ENCODE measurements at regions not wholly inside any gene's neighbourhood (a gene's known extent, or its start where the extent isn't known, plus 50 kb on each side); places are given as distances from the start of the nearest gene placed in this dataset.

DNA sequence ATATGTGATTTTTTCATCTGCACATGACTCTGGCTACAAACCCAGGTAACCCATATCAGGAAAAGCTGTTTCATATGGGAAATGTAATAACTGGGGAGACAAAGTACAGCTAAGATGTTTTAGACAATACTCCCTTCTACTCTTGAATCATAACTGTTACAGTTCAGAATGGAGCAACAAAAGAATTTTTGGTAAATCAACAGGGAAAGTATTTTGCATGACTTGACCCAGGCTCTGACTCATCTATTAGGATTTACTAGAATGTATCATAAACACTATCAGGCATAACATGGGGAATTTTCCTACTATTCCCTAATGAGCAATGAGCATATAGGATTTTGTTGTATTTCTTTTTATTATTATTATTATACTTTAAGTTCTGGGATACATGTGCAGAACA is 553.0 kb downstream of the SLC16A7 start:
- Histone ChIP-seq H3K9ac (ENCODE audit: low read length) (no peak overlapping the region), H3K4me1 (ENCODE audit: control insufficient read depth in 1 of 2, insufficient read depth in 2 of 2, low read length in 2 of 2) (no peaks in the 10 kb centered on the region), H3K9me3 (ENCODE audit: insufficient read depth, low read depth, low read length) (no peaks in the 10 kb centered on the region), H3K23ac (ENCODE audit: low read length) (no peak overlapping the region), H3K79me1 (ENCODE audit: low read length) (no peaks in the 10 kb centered on the region), H2BK120ac (ENCODE audit: insufficient read depth, low read length, poor library complexity) (no peak overlapping the region), H4K8ac (ENCODE audit: low read depth, low read length) (no peak overlapping the region), H3K27me3 (ENCODE audit: insufficient read depth, low read length) (no peaks in the 10 kb centered on the region), H3K4me2 (ENCODE audit: low read length) (no peak overlapping the region), H3K27ac (ENCODE audit: low read depth, low read length) (no peak overlapping the region), H4K91ac (ENCODE audit: low read depth, low read length) (no peak overlapping the region), H3K4ac (ENCODE audit: low read depth, low read length) (no peak overlapping the region), H2BK5ac (ENCODE audit: low read depth, low read length, poor library complexity) (no peak overlapping the region), H3K14ac (ENCODE audit: low read length) (no peak overlapping the region), H2AK5ac (ENCODE audit: low read length) (no peak overlapping the region), H2BK12ac (ENCODE audit: low read length) (no peak overlapping the region), H3K4me3 (ENCODE audit: low read depth, low read length) (no peak overlapping the region), H4K12ac (ENCODE audit: low read depth, low read length) (no peak overlapping the region), H3K18ac (ENCODE audit: low read length) (no peak overlapping the region), H2AFZ (ENCODE audit: insufficient read depth, low read length, poor library complexity) (no peak overlapping the region), H3K36me3 (ENCODE audit: control insufficient read depth in 1 of 2, insufficient read depth in 2 of 2, low read length in 2 of 2) (no peaks in the 10 kb centered on the region), H3K79me2 (ENCODE audit: control insufficient read depth, insufficient read depth, low read length, poor library complexity) (no peaks in the 10 kb centered on the region)
- peak in 1 of 2 donors; percentile 45 for DNase-seq

DNA sequence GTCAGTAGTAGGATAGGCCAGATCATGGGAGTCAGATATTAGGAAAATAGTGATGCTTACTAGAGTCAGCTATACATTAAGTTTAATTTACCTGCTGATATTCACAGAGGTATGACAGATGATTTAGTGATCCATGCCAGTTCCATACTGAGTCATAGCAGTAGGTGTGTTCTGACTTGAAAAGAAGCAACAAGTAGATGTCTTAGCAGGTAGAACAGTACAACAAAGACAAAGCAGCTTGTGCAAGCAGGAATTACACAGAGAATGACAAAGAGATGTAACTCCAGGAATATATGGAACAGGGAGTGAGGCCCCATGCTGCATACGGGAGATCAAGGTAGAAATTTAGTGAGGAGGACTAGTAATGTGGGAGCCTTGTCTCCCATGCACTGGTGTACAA is 556.9 kb downstream of the SLC16A7 start:
- Histone ChIP-seq H2BK5ac (ENCODE audit: low read depth, low read length, poor library complexity) (no peak overlapping the region), H3K23ac (ENCODE audit: low read length) (no peak overlapping the region), H3K4me1 (ENCODE audit: control insufficient read depth in 1 of 2, insufficient read depth in 2 of 2, low read length in 2 of 2) (no peaks in the 10 kb centered on the region), H3K14ac (ENCODE audit: low read length) (no peak overlapping the region), H3K27me3 (ENCODE audit: insufficient read depth, low read length) (no peaks in the 10 kb centered on the region), H3K27ac (ENCODE audit: low read depth, low read length) (no peak overlapping the region), H3K18ac (ENCODE audit: low read length) (no peak overlapping the region), H3K4ac (ENCODE audit: low read depth, low read length) (no peak overlapping the region), H2AK5ac (ENCODE audit: low read length) (no peak overlapping the region), H2AFZ (ENCODE audit: insufficient read depth, low read length, poor library complexity) (no peak overlapping the region), H2BK120ac (ENCODE audit: insufficient read depth, low read length, poor library complexity) (no peak overlapping the region), H2BK12ac (ENCODE audit: low read length) (no peak overlapping the region), H3K79me2 (ENCODE audit: control insufficient read depth, insufficient read depth, low read length, poor library complexity) (no peaks in the 10 kb centered on the region), H4K8ac (ENCODE audit: low read depth, low read length) (no peak overlapping the region), H3K4me2 (ENCODE audit: low read length) (no peak overlapping the region), H3K9ac (ENCODE audit: low read length) (no peak overlapping the region), H3K36me3 (ENCODE audit: control insufficient read depth in 1 of 2, insufficient read depth in 2 of 2, low read length in 2 of 2) (no peaks in the 10 kb centered on the region), H4K12ac (ENCODE audit: low read depth, low read length) (no peak overlapping the region), H4K91ac (ENCODE audit: low read depth, low read length) (no peak overlapping the region), H3K9me3 (ENCODE audit: insufficient read depth, low read depth, low read length) (no peaks in the 10 kb centered on the region), H3K79me1 (ENCODE audit: low read length) (no peaks in the 10 kb centered on the region), H3K4me3 (ENCODE audit: low read depth, low read length) (no peak overlapping the region)
- DNase-seq, result no peak
- no CpG with 5 or more reads among the region's 1 CpG for WGBS (ENCODE audit: extremely low coverage, insufficient coverage, insufficient read length)

DNA sequence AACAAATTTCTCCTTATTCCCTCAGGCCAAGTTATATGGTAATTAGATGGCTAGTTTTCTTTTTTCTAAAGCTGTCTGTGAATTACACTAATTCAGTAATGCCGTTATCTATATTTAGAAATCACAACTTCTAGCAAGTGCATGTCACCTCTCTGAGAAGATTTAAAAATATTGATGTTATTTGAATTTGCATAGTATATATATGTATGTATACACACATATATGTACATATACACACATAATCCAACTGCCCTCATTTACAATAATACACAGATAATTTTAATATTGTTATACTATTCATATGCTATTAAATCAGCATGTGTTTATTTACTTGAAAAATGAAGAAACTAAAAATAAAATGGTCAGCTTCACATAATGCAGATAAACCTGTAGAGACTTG is 563.9 kb downstream of the SLC16A7 start:
- H3K27ac ChIP-seq (ENCODE audit: low read depth, low read length), result no peak overlapping the region
- no peak overlapping the region for H2AFZ ChIP-seq (ENCODE audit: insufficient read depth, low read length, poor library complexity)
- no peak overlapping the region for H3K14ac ChIP-seq (ENCODE audit: low read length)
- H3K27me3 ChIP-seq (ENCODE audit: insufficient read depth, low read length), result no peaks in the 10 kb centered on the region
- no peak overlapping the region for H4K8ac ChIP-seq (ENCODE audit: low read depth, low read length)
- H3K4ac ChIP-seq (ENCODE audit: low read depth, low read length), result no peak overlapping the region
- no peaks in the 10 kb centered on the region for H3K79me2 ChIP-seq (ENCODE audit: control insufficient read depth, insufficient read depth, low read length, poor library complexity)
- no peak overlapping the region for H3K18ac ChIP-seq (ENCODE audit: low read length)
- H3K9me3 ChIP-seq (ENCODE audit: insufficient read depth, low read depth, low read length), result no peaks in the 10 kb centered on the region
- WGBS (ENCODE audit: extremely low coverage, insufficient coverage, insufficient read length), result no CpG with 5 or more reads among the region's 1 CpG
- no peak overlapping the region for H2BK12ac ChIP-seq (ENCODE audit: low read length)
- H3K9ac ChIP-seq (ENCODE audit: low read length), result no peak overlapping the region
- no peak overlapping the region for H3K23ac ChIP-seq (ENCODE audit: low read length)
- no peak overlapping the region for H2BK5ac ChIP-seq (ENCODE audit: low read depth, low read length, poor library complexity)
- no peak overlapping the region for H3K4me3 ChIP-seq (ENCODE audit: low read depth, low read length)
- no peak overlapping the region for H4K12ac ChIP-seq (ENCODE audit: low read depth, low read length)
- H2AK5ac ChIP-seq (ENCODE audit: low read length), result no peak overlapping the region
- H3K4me2 ChIP-seq (ENCODE audit: low read length), result no peak overlapping the region
- H3K4me1 ChIP-seq (ENCODE audit: control insufficient read depth in 1 of 2, insufficient read depth in 2 of 2, low read length in 2 of 2), result no peaks in the 10 kb centered on the region
- no peak overlapping the region for H4K91ac ChIP-seq (ENCODE audit: low read depth, low read length)
- H3K79me1 ChIP-seq (ENCODE audit: low read length), result no peaks in the 10 kb centered on the region
- H3K36me3 ChIP-seq (ENCODE audit: control insufficient read depth in 1 of 2, insufficient read depth in 2 of 2, low read length in 2 of 2), result peaks cover 0 to 2% of the 10 kb centered on the region in 2 experiments
- no peak overlapping the region for H2BK120ac ChIP-seq (ENCODE audit: insufficient read depth, low read length, poor library complexity)
- DNase-seq, result no peak

DNA sequence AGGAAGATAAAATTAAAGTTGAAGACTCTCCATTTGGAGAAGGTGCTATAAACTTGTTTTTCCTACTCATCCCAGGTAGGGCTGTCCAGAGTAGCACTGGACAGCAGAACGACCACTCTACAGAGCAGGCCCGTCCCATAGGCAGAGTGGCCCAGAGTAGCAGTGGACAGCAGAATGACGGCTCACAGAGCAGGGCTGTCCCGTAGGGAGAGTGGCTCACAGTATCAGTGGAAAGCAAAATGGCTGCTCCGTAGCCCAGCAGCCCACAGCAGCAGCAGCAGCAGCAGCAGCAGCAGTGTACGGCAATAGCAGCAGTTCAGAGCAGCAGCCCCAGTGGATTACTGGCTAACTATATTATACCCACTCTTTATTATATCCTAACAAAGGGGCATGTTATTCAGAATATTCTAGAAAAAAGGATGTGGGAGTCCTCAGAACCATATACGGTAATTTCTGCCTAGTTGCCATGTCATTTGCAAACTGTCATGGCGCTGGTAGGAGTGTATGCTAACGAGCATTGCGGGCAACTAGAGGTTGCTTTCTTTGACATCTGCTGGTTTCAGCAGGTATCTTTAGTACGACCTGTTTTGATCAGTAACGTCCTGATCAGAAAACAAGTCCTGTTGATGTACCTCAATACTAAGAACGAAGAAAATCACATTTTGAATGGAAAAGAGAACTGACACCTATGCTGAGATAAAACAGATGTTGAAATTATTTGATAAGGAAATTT is 567.3 kb downstream of the SLC16A7 start:
- H3K18ac ChIP-seq (ENCODE audit: low read length), result no peak overlapping the region

More for the DNA sequence above, 567.3 kb downstream of the SLC16A7 start:
- Histone ChIP-seq H2AK5ac (ENCODE audit: low read length) (no peak overlapping the region), H3K9ac (ENCODE audit: low read length) (no peak overlapping the region), H3K4me1 (ENCODE audit: control insufficient read depth in 1 of 2, insufficient read depth in 2 of 2, low read length in 2 of 2) (no peaks in the 10 kb centered on the region), H4K8ac (ENCODE audit: low read depth, low read length) (no peak overlapping the region), H3K79me2 (ENCODE audit: control insufficient read depth, insufficient read depth, low read length, poor library complexity) (no peaks in the 10 kb centered on the region), H3K4ac (ENCODE audit: low read depth, low read length) (no peak overlapping the region), H4K12ac (ENCODE audit: low read depth, low read length) (no peak overlapping the region), H3K23ac (ENCODE audit: low read length) (no peak overlapping the region), H3K27me3 (ENCODE audit: insufficient read depth, low read length) (no peaks in the 10 kb centered on the region), H2BK12ac (ENCODE audit: low read length) (no peak overlapping the region), H3K27ac (ENCODE audit: low read depth, low read length) (no peak overlapping the region), H2BK5ac (ENCODE audit: low read depth, low read length, poor library complexity) (no peak overlapping the region), H3K79me1 (ENCODE audit: low read length) (no peaks in the 10 kb centered on the region), H3K4me3 (ENCODE audit: low read depth, low read length) (no peak overlapping the region), H3K4me2 (ENCODE audit: low read length) (no peak overlapping the region), H3K14ac (ENCODE audit: low read length) (no peak overlapping the region), H2BK120ac (ENCODE audit: insufficient read depth, low read length, poor library complexity) (no peak overlapping the region), H3K36me3 (ENCODE audit: control insufficient read depth in 1 of 2, insufficient read depth in 2 of 2, low read length in 2 of 2) (peaks cover 0 to 2% of the 10 kb centered on the region in 2 experiments), H4K91ac (ENCODE audit: low read depth, low read length) (no peak overlapping the region), H3K9me3 (ENCODE audit: insufficient read depth, low read depth, low read length) (no peaks in the 10 kb centered on the region), H2AFZ (ENCODE audit: insufficient read depth, low read length, poor library complexity) (no peak overlapping the region)
- WGBS (ENCODE audit: extremely low coverage, insufficient coverage, insufficient read length), result no CpG with 5 or more reads among the region's 13 CpGs
- DNase-seq, result no peak

Data from trophoblast cell (in vitro differentiated cells and primary cell).